Skin of body (tissue), 1 donor: ENCODE measurements at regions not wholly inside any gene's neighbourhood (a gene's known extent, or its start where the extent isn't known, plus 50 kb on each side); places are given as distances from the start of the nearest gene placed in this dataset.
"Not testable (repeated sequence)": the region's sequence is repeated elsewhere in the genome, so short reads cannot be mapped to it uniquely, and the experiment has no call there.

Experiments used
- DNase-seq: peaks from one replicate; lab custom pipeline; 2025; lab: John Stamatoyannopoulos, UW

DNA sequence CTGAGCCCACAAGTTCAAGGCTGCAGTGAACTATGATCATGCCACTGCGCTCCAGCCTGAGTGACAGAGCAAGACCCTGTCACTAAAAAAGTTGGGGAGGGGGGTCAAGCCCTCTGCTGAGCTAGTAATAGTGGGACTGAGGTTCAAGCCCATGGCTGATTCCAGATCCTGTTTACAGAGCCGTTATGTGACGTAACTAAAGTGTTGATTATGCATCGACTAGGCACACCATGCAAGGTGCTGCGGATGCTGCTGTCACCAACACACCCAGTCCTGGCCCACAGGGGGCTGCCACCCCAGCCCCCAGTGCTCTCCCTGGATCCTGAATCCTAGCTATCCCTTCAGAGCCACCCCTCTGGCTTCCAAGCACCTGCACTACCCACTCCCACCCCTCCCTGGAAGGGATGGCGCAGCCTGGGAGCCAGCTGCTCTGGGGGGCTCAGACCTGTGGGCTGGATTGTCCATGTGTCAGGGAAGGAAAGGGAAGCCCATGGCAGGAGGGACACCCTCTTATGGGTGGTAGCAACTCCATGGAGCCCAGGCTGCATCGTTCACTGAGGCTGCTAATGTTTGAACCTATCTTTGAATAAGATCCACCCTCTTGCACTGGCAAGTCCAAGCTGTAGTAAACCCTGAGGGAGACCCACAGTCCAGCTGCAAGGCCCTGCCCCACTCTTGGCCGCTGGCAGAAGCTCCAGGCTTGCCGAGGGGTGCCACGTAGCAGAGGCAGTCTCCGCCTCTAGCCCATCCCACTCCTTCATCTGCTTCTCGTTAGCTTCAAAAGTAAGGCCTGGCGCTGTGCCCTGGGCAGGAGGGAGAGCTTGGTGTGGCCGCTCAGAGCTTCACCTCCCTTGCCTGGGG, 95.0 kb downstream of the SNX5 start:
- DNase-seq = peak; percentile 95

DNA sequence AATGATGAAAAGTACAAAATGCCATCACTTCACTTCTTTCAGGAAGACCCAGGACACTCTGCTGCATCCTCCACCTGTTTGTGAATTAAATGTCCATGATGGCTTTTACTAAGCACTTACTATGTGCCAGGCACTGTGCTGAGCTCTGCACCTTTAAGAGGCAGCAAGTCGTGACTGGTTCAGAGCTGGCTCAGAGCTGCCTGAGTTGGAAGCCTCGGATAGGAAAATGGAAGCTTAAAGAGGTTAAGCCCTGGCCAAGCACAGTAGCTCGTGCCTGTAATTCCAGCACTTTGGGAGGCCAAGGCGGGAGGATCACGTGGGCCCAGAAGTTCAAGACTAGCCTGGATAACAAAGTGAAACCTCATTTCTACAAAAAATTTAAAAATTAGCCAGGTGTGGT, 95.6 kb downstream of the SNX5 start:
- no peak for DNase-seq

DNA sequence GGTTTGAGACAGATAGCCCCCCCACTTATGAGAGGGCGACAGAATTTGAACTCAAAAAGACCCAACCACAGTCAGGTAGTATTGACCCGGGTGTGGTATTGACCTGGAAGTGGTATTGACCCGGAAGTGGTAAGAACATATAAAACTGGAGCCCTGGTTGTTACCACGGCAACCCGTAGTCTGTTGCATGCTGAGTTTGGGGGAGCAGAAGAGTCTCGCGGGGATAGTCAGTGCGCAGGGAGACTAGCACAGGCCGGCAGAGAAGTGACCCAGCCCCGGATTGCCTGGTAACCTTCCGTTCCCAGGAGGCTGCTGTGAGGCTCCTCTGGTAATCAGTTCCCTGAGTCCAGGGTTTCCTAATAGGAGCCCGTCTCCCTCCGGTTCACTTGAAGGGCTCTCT, 96.2 kb downstream of the SNX5 start:
- no peak for DNase-seq

DNA sequence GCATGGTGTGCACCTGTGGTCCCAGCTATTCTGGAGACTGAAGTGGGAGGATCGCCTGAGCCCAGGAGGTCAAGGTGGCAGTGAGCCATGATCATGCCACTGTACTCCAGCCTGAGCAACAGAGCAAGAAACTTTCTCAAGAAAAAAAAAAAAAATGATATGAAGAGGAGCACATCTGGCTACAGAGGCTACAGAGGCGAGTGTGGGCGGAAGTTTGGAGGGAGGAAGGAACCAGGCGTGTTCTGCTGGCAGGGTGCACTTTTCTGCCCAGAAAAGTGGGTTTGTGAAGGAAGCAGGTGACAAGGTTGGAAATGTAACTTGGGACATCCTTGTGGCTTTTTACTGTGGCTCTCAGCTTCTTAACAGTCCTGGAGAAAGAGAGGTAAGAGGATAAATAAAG, 96.7 kb downstream of the SNX5 start:
- DNase-seq = no peak

DNA sequence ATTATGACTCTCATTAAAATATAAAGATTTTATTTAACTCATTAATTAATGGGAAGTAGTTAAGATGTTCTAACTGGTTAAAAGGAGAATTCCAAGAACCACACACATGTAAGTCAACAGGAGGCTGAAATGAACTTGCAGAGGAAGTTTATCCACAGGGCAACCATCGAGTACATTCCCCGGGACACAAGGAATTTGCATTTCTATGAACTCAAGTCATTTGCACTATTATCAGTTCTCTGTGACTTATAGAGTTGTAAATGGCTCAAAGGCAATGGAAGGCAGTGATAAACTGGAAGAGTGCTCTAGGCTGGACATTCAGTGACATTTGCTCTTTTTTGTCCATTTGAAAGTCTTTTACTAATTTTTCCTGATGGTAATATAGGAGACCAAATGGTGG, 97.4 kb downstream of the SNX5 start:
- no peak for DNase-seq

DNA sequence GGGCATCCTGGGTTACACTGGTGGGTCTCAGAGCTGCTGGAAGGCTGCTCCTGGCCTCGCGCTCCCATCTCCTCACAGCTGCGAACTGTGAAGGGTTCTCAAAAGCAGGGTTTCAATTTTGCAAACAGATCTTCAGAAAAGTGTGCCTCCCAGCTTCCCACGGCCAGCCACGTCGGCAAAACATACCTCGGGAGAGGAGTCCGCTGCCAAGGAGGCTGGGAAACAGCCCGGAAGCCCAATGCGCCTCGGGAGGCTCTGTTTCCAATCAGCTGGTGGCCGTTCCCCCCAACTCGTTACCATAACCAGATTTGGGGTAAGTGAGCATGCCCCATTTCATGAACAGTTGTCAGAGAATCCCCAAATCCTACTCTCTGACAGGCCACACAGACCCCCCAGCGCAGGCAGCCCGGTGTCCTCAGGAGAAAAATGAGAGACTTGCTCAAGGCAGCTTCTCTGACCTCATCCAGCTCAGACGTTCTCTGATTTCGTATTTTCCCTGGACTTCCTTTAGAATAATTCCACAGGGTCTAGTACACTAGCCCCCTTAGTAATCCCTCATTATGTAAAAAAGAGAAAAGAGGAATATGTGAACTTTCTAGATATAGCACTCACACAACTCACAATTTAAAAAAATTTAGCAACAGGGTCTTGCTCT, 98.4 kb downstream of the SNX5 start:
- DNase-seq = peak; percentile 54

DNA sequence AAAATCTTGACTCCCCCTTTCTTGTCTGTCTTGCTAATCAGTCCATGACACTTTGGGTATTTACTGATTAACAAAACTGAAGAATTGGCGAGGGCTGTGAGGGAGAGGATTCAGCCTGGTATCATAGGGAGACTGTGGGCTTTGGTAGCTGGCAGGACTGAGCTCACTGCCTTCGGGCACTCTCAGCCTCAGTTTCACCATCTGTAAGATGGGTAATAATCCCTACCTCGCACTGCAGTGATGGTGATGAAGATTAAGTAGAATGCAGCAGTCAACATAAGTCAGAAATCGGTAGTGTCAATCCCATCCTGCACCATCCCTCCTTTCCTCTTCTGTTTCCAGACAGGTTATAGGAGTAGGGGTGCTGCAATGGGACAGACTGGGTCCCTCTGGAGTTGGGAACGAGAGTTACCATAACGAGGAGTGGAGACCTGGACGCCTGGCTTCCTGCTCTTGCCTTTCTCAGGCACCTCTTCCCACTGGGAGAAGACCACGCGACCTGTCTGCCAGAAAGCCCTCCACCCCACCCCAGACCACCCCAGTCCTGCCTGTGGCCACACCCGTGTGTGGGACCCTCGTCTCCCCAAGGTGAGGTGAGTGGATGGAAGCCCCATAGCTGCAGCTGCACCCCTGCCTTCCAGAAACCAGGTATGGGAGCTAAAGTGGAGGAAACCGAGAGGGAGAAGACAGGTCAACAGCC, 99.1 kb downstream of the SNX5 start:
- no peak for DNase-seq

DNA sequence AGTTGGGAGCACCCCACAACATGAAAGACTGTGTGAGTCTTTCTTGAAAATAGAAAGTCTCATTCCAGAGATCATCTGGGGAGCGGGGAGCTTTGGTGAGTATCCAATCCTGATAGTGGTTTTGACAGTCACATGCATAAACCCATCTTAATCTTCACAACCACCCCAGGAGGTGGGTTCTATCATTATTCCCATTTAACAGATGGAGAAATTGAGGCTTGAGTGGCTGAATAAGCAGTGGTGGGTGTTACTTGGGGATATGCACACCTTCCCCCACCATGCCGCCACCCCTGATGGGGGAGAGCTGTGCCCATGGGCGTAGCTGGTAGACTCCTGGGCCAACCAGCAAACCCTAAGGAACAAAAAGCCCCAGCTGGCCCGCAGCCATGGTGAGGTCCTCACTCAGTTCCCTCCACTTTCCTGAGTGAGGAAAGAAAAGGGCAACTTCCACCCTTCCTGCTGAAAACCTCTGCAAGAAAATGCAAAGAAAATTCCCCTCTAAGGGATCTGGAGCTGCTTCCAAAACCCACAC, 99.8 kb downstream of the SNX5 start:
- DNase-seq = no peak

DNA sequence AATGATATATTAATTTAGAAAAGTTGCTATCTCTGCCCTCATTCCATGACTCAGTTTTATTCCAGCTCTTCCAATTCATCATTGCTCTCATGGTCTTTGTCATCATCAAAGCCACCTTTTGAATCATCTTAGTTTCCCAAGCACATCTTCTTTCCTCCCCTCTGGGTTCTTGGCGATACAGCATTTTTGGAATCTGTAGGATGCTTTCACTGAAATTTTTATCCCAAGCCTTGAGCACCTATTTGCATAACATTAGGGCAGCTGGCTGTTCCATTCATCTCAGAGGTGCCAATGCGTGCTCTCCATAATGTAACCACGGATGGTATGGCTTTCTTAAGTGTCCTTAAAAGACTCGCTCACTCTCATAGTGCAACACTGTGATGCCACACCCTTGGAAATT, 100.4 kb downstream of the SNX5 start:
- DNase-seq = no peak

DNA sequence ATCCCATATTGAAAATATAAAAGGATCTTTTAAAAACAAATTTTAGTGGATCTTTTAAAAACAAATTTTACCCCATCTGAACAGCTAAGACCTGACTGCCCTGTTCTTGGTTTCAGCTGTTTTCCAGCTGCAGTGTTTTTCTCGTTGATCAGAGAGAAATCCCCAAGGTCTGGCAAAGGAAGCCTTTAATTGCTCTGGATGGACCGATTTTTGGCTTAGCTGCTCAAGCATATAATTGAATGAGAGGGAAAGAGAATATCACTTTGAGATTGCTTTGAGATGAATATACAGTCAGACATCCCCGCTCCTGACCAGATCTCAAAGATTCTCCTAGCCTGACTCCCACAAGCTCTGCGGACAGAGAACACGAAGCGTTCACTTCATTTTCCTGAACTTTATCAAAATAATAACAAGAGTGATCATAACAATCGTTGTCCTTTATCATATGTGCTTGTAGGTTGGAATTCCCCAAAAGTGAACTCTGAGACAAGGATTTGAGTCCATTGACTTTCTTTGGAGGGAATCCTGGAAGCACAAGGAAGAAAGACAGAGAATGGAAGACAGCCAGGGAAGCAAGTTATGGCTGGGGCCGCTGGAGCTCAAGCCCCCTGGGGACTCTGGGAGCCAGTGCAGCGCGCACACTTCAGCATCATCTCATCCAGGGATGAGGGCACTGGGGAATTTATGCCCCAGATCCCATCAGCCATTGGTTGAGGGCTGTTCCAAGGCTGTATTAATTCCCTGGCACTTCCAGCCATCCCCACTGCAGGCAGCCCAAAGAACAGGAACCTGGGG, 101.3 kb downstream of the SNX5 start:
- DNase-seq = peak; percentile 65

DNA sequence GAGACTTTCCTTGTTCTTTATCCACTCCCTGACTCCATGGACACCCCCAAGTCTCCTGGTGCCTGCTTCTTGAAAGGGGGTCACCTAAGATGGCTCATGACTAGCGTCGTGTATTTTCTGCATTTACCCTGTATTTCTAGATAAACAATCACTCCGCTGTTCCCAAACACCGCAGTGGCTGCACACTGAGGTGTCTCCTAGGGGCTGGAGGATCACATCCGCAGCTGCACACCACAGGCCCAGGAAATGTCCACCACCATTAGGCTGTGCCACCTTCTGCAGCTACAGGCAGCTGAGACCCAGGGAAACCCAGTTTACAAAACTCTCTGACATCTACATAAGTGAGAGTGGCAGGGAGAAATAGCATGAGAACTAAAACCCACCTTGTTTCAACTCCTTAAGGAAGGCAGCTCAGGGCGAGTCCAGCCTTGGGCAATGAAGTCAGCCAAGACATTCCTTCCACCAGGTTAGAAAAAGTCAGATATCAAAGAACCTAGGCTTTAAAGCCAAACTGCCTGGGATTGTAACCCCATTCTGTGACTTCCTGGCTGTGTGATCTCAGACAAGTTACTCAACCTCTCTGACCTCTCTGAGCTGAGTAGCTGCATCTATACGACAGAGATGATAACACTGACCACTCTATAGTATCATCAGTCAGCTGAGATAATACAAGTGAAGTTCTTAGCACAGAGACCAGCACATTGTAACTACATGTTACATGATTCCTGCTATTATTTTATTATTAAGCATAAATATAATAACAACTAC, 102.2 kb downstream of the SNX5 start:
- DNase-seq = no peak

DNA sequence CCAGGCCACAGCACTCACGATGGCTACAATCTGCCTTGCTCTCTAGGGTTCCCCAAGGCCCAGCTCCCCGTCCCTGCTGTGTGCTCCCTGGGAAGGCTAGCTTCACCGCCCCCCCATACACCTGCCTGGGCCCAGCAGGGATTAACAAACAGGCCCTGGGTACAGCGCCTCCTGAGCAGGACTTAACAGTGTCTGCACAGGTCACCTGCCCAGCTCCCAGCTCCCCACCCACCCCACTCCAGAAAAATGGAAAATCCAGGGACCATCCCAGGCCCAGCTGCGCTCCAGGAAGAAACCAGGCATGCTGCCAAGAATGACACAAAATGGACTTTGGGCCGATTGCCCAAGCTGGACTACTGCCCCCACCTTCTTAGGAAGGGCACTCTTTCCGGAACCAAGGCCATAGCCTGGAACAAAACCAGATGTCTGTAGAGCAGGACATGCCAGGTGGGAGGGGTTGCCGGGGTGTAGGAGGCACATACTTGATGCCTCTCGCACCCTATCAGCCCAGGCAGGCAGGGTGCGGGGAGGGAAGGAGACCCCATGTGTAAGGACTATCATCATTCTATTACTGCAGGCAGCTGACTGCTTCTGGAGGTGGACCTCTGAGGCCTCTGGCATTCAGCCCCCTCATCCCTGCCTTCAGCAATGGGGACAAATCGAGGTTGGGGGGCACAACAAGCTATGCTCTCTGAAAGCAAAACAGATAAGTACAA, 104.9 kb downstream of the SNX5 start:
- DNase-seq = no peak

DNA sequence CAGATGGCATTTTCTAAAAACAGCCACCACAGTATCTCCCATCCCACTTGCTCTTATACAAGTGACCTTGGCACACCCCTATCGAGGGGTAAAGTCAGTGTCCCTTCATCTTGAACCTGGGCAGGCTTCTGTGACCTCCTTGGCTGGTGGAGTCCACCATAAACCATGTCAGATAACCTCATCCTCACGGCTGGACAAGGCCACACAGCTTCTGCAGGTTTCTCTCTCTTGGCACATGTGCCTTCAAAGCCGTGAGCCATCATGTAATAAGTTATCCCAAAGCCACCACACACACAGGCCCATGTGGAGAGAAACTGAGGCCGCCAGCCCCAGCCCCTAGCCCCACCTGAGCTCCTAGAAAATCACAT, 105.4 kb downstream of the SNX5 start:
- no peak for DNase-seq

DNA sequence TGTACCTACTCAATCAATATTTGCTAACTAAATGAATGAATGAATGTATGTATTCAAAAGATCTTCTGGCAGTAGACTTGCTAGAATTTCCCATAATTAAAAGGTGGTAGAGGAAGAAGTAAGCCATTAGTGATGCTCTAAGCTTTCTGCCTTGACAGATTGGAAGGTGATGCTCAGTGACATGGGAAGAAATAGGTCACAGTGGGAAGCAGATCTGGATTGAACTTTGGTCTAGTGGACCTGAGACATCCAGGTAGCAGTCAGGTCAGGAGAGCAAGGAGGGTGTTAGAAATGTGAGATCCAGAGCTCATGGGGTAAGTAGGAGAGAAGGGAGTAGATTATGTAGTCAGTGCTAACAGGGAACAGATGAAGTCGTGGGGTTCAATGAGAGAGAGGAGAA, 106.4 kb downstream of the SNX5 start:
- no peak for DNase-seq

DNA sequence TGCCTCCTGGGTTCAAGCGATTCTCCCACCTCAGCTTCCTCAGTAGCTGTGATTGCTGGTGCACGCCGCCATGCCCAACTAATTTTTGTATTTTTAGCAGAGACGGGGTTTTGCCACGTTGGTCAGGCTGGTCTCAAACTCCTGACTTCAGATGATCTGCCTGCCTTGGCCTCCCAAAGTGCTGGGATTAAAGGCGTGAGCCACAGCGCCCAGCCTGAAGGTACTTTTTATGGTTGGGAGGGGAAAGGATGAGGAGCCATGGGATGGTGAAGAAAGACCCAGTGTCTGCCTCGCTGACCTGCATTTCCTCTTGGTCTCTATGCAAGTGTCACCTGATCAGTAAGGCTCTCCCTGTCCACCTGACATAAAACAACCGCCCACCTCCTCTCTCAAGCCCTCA, 107.0 kb downstream of the SNX5 start:
- not testable (repeated sequence) for DNase-seq

DNA sequence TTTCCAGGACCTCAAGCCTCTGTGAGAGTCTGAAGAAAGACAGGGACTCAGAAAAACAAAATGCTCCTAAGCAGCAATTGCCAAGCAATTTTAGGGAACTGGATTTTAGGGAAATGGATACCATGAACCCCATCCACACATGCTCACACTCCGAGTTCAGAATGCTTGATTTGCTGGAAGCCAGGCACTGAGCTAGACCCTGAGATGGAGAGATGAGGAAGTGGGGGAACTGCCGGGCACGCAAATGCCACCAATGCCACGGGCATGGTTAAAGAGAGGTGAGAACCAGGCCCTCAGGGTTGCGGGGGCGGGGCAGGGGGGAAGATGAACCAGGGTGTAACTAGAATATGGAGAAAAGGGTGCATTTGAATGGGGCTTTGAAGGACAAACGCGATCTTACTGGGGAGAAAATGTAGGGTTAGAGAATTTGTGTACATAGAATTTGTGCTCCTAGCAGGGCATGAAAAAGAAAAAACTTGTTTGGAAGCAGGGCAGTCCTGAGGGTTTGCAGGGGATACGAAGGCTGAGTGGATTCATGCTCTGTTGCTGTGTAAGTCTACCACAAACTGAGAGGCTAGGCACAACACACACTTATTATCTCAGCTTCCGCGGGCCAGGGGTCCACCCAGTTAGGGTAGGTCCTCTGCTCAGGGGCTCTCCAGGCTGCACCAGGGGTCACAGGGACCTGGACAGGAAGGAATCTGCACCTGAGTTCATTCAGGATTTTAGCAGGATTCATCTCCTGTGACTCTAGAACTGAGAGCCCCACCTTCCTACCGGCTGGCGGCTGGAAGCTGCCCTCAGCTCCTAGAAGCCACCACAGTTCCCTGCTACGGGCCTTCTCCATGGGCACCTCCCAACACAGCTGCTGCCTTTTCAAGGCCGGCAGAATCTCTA, 108.0 kb downstream of the SNX5 start:
- no peak for DNase-seq

DNA sequence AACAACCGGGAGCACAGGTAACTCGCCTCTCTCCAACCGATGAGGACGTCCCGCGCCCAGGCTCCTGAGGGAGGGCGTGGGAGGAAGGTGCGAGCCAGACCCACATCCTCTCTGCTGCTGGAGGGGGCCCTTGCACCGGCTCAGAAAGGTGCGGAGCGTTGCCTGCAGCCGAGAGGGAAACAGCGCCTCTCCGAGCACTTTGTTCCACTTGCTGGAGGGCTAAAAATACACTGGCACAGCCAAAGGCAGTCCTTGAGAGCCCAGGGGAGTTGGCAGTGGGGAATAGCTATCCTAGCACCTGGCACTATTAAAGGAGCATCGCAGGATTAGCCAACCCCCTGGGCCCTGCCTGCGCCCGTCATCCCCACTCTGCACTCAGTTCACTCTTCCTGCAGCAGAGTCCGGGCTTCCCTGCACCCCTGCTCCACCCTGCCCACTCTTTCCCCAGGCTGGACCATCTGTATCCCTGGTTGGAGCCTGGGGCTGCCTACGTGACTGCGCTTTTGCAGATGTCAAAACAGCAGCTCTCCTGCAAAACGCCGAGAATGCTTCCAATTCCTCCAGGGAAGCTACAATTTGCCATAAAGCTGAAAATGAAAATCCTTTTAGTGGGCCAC, 108.9 kb downstream of the SNX5 start:
- no peak for DNase-seq

DNA sequence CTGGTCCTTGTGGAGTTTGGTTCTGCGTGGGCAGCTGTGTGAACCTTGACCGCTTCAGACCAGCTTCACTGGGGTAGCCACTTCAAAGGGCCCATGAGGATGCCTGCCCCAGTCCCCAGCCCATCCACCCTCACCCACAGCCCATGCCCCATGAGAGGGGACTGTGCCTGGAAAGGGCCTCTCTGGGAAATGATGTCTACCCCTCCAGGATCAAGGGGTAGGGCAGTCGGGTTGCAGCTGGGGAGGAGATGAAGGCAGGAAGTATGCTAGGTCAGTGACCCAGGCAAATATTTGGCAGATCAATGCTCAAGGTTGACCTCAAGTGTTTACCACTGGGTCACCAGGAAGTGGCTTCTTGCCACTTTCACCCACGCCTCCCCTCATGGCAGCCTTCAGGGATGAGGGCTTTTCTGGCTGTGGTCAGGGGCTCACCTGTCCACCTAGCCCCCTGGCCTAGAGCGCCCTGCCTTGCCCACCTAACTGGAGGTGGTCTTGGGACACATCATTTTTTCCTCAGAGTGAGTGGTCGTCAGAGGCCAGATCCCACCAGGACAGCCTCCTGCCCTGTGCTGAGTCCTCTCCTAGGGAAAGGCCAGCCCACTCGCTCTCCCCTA, 109.5 kb downstream of the SNX5 start:
- no peak for DNase-seq
